ENCODE measurements at regions not wholly inside any gene's neighbourhood (a gene's known extent, or its start where the extent isn't known, plus 50 kb on each side); places are given as distances from the start of the nearest gene placed in this dataset.

GRCh38 chr5:143492783-143493182 is 89.3 kb upstream of the NR3C1 start:
- H3K9me3 ChIP-seq (ENCODE audit: insufficient read depth, low read depth, low read length): no peaks in the 10 kb centered on the region
- no peaks in the 10 kb centered on the region for H3K9me2 ChIP-seq (replicated peaks; ENCODE audit: low read depth, low read length)
- no peak overlapping the region for H3K4me3 ChIP-seq (ENCODE audit: low read length, poor library complexity, severe bottlenecking)
- H2AFZ ChIP-seq (ENCODE audit: low read length): no peak overlapping the region
- no peaks in the 10 kb centered on the region for H3K36me3 ChIP-seq (ENCODE audit: insufficient read depth, low read length)
- H3F3A ChIP-seq (ENCODE audit: low read depth): no peaks in the 10 kb centered on the region
- no peaks in the 10 kb centered on the region for H4K20me1 ChIP-seq (ENCODE audit: insufficient read depth, low read length, poor library complexity, severe bottlenecking)
- no peak overlapping the region for H3K9ac ChIP-seq (ENCODE audit: low read depth, low read length, poor library complexity, severe bottlenecking)
- H3K4me1 ChIP-seq (ENCODE audit: insufficient read depth, low read length, poor library complexity, severe bottlenecking): no peaks in the 10 kb centered on the region
- no peaks in the 10 kb centered on the region for H3K27me3 ChIP-seq (ENCODE audit: insufficient read depth, low read length, poor library complexity, severe bottlenecking)
- no peak overlapping the region for H3K4me2 ChIP-seq (ENCODE audit: low read depth, low read length, poor library complexity, severe bottlenecking)
- TF ChIP-seq CTCF (conservative IDR thresholded peaks at IDR 0.05; ENCODE audit: low read length) (no peak), EZH2phosphoT487 (IDR thresholded peaks at IDR 0.05; ENCODE audit: borderline replicate concordance) (no peak)
- no peaks in the 10 kb centered on the region for H3K79me2 ChIP-seq (ENCODE audit: insufficient read depth, low read length)

- no peaks in the 10 kb centered on the region for H3K9me3 ChIP-seq (ENCODE audit: insufficient read depth, low read depth, low read length)
- H3K9ac ChIP-seq (ENCODE audit: low read depth, low read length, poor library complexity, severe bottlenecking): no peak overlapping the region
- H3K27me3 ChIP-seq (ENCODE audit: insufficient read depth, low read length, poor library complexity, severe bottlenecking): no peaks in the 10 kb centered on the region
- no peak overlapping the region for H3K4me2 ChIP-seq (ENCODE audit: low read depth, low read length, poor library complexity, severe bottlenecking)
- H4K20me1 ChIP-seq (ENCODE audit: insufficient read depth, low read length, poor library complexity, severe bottlenecking): no peaks in the 10 kb centered on the region
- H3F3A ChIP-seq (ENCODE audit: low read depth): no peaks in the 10 kb centered on the region
- no peak overlapping the region for H3K4me3 ChIP-seq (ENCODE audit: low read length, poor library complexity, severe bottlenecking)
- no peak overlapping the region for H2AFZ ChIP-seq (ENCODE audit: low read length)
- no peak for TF ChIP-seq CTCF (conservative IDR thresholded peaks at IDR 0.05; ENCODE audit: low read length)
- H3K4me1 ChIP-seq (ENCODE audit: insufficient read depth, low read length, poor library complexity, severe bottlenecking): no peaks in the 10 kb centered on the region
- no peaks in the 10 kb centered on the region for H3K9me2 ChIP-seq (replicated peaks; ENCODE audit: low read depth, low read length)
- no peaks in the 10 kb centered on the region for H3K36me3 ChIP-seq (ENCODE audit: insufficient read depth, low read length)
- no peaks in the 10 kb centered on the region for H3K79me2 ChIP-seq (ENCODE audit: insufficient read depth, low read length)
These were observed 88.2 kb upstream of the NR3C1 start for GRCh38 chr5:143491646-143492045.

- Histone ChIP-seq H3K36me3 (ENCODE audit: insufficient read depth, low read length) (no peaks in the 10 kb centered on the region), H3F3A (ENCODE audit: low read depth) (no peaks in the 10 kb centered on the region), H3K4me1 (ENCODE audit: insufficient read depth, low read length, poor library complexity, severe bottlenecking) (no peaks in the 10 kb centered on the region), H4K20me1 (ENCODE audit: insufficient read depth, low read length, poor library complexity, severe bottlenecking) (no peaks in the 10 kb centered on the region), H3K9me2 (replicated peaks; ENCODE audit: low read depth, low read length) (no peaks in the 10 kb centered on the region), H3K4me3 (ENCODE audit: low read length, poor library complexity, severe bottlenecking) (no peak overlapping the region), H3K27me3 (ENCODE audit: insufficient read depth, low read length, poor library complexity, severe bottlenecking) (no peaks in the 10 kb centered on the region), H3K79me2 (ENCODE audit: insufficient read depth, low read length) (no peaks in the 10 kb centered on the region), H3K9me3 (ENCODE audit: insufficient read depth, low read depth, low read length) (no peaks in the 10 kb centered on the region), H3K9ac (ENCODE audit: low read depth, low read length, poor library complexity, severe bottlenecking) (no peak overlapping the region), H2AFZ (ENCODE audit: low read length) (no peak overlapping the region), H3K4me2 (ENCODE audit: low read depth, low read length, poor library complexity, severe bottlenecking) (no peak overlapping the region)
- no peak for TF ChIP-seq EZH2phosphoT487 (IDR thresholded peaks at IDR 0.05; ENCODE audit: borderline replicate concordance)
- TF ChIP-seq CTCF (conservative IDR thresholded peaks at IDR 0.05; ENCODE audit: low read length): no peak
These were observed 84.9 kb upstream of the NR3C1 start for GRCh38 chr5:143488381-143488780.
